HFFc6 (cell line): ENCODE measurements at regions not wholly inside any gene's neighbourhood (a gene's known extent, or its start where the extent isn't known, plus 50 kb on each side); places are given as distances from the start of the nearest gene placed in this dataset.

Experiments
- DNase-seq: peaks from one replicate; pipeline ENCODE4 v3.0.0-alpha.2; 2018
- H3K27ac Mint-ChIP-seq: 2 replicates; pipeline ENCODE4 v1.8.0; 2020; ENCODE audit warnings: mild to moderate bottlenecking, mixed read lengths
- H3K27me3 Mint-ChIP-seq: 2 replicates; pipeline ENCODE4 v1.8.0; 2021; ENCODE audit warnings: mild to moderate bottlenecking, moderate library complexity, mixed read lengths; ENCODE audit not compliant: insufficient read depth
- H3K36me3 Mint-ChIP-seq: 2 replicates; pipeline ENCODE4 v1.8.0; 2021; ENCODE audit warnings: low read depth, mixed read lengths
- H3K4me1 Mint-ChIP-seq: 2 replicates; pipeline ENCODE4 v1.8.0; 2020; ENCODE audit warnings: low read depth, mixed read lengths
- H3K4me3 Mint-ChIP-seq: 2 replicates; pipeline ENCODE4 v1.8.0; 2020; ENCODE audit warnings: mild to moderate bottlenecking, moderate library complexity, mixed read lengths
- H3K9me3 Mint-ChIP-seq: 2 replicates; pipeline ENCODE4 v1.8.0; 2020; ENCODE audit warnings: mild to moderate bottlenecking, mixed read lengths
- TF ChIP-seq, protein P1 (sequence below): fragments of 200-600 bp; sonication (generic); IDR thresholded peaks from 2 replicates; pipeline ENCODE4 v1.5.0; 2021; ENCODE audit warnings: antibody characterized with exemption, mild to moderate bottlenecking

DNA sequence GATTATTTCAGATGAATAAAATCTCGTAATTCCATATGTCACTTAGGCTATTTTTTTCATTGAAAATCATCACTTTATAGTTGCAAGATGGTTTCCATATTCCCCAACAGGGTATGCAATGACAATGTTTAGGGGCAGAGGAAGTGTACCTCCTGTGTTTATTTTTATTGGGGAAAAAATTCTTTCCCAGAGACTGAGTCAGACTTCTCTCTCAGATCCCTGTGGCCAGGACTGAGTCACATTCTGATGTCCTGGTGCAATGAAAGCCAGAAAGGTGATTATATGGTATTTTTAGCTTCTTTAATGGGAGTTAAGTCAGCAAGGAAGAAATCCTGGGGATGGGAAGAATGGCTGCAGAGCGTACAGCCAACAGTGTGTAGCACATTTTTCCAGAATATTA lies 196.9 kb upstream of the ALG10 start:
- H3K9me3 Mint-ChIP-seq = peaks cover 20% of the 10 kb centered on the region
- DNase-seq = no peak

DNA sequence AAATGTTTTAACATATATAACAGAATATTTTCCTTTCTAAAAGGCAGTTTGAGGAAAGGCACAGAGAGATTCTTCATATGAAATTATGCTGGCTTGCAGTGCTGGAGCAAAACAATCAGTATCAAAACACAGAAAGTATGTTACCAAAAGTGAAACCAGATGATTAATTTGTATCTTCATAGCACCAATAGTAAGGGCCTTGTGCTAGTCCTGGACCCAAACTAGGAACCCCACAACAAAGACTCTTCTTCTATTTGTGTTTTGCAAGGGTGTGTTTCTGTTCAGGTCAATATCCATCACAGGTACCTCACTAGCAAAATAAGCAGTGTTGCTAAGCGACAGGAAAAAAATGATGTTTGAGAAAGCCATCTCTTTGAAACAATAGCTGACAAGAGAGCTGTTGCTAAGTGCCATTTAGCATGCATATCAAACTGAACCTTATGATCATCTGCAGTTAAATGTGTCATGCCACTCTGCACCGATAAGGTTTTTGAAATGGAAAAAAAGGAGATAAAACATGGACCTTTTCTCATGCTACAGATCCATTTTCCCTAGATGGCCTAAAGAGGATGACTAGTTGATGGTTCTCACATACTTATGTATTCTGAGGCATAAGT lies 196.2 kb upstream of the ALG10 start:
- H3K4me3 Mint-ChIP-seq = no peak overlapping the region
- TF ChIP-seq, protein P1, sequence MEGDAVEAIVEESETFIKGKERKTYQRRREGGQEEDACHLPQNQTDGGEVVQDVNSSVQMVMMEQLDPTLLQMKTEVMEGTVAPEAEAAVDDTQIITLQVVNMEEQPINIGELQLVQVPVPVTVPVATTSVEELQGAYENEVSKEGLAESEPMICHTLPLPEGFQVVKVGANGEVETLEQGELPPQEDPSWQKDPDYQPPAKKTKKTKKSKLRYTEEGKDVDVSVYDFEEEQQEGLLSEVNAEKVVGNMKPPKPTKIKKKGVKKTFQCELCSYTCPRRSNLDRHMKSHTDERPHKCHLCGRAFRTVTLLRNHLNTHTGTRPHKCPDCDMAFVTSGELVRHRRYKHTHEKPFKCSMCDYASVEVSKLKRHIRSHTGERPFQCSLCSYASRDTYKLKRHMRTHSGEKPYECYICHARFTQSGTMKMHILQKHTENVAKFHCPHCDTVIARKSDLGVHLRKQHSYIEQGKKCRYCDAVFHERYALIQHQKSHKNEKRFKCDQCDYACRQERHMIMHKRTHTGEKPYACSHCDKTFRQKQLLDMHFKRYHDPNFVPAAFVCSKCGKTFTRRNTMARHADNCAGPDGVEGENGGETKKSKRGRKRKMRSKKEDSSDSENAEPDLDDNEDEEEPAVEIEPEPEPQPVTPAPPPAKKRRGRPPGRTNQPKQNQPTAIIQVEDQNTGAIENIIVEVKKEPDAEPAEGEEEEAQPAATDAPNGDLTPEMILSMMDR = no peak
- no peaks in the 10 kb centered on the region for H3K4me1 Mint-ChIP-seq
- H3K36me3 Mint-ChIP-seq = no peaks in the 10 kb centered on the region
- peaks cover 20% of the 10 kb centered on the region for H3K9me3 Mint-ChIP-seq
- no peak for DNase-seq
- H3K27me3 Mint-ChIP-seq = no peaks in the 10 kb centered on the region; the same call in 1 of the 2 replicates
- H3K27ac Mint-ChIP-seq = no peak overlapping the region

More for the DNA sequence above, 196.9 kb upstream of the ALG10 start:
- no peak overlapping the region for H3K27ac Mint-ChIP-seq
- no peaks in the 10 kb centered on the region for H3K4me1 Mint-ChIP-seq
- H3K4me3 Mint-ChIP-seq = no peak overlapping the region
- TF ChIP-seq, protein P1 = no peak
- H3K27me3 Mint-ChIP-seq = no peaks in the 10 kb centered on the region; the same call in 1 of the 2 replicates
- H3K36me3 Mint-ChIP-seq = no peaks in the 10 kb centered on the region

GRCh38 chr12:33828326-33828725 lies 194.0 kb upstream of the ALG10 start:
- Mint-ChIP-seq H3K27me3 (no peaks in the 10 kb centered on the region; the same call in 1 of the 2 replicates), H3K27ac (no peak overlapping the region), H3K4me1 (no peaks in the 10 kb centered on the region), H3K4me3 (no peak overlapping the region), H3K36me3 (no peaks in the 10 kb centered on the region), H3K9me3 (peaks cover 9% of the 10 kb centered on the region)
- DNase-seq = no peak
- TF ChIP-seq, protein P1 = no peak

DNA sequence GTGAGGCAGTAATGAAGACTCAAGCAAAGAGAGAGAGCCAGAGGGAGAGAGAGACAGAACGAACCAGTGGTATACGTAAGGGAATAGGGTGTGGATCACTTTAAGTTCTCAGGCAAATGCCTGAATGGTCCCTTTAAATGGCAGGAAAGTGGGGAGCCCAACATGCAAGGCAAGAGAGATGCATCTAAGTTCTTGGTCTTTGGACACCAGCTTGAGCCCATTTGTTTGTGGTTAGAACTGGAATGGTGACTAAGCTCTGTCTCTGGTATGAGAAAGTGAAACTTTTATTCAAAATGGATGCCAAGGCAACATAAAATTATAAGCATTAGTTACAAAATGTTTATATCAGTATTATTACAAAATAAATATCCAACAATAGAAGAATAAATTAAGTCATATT lies 192.2 kb upstream of the ALG10 start:
- Mint-ChIP-seq H3K36me3 (no peaks in the 10 kb centered on the region), H3K9me3 (peaks cover 3% of the 10 kb centered on the region; the same call in 1 of the 2 replicates), H3K27me3 (no peaks in the 10 kb centered on the region; the same call in 1 of the 2 replicates), H3K27ac (no peak overlapping the region), H3K4me1 (no peaks in the 10 kb centered on the region), H3K4me3 (no peak overlapping the region)
- no peak for DNase-seq
- TF ChIP-seq, protein P1 = no peak

- no peak for DNase-seq
- no peaks in the 10 kb centered on the region for H3K4me1 Mint-ChIP-seq
- H3K36me3 Mint-ChIP-seq = no peaks in the 10 kb centered on the region
- H3K4me3 Mint-ChIP-seq = no peak overlapping the region
- no peak overlapping the region for H3K27ac Mint-ChIP-seq
- peaks cover 19% of the 10 kb centered on the region for H3K9me3 Mint-ChIP-seq
- TF ChIP-seq, protein P1 = no peak
- no peaks in the 10 kb centered on the region; the same call in 1 of the 2 replicates for H3K27me3 Mint-ChIP-seq
Observed at GRCh38 chr12:33832900-33833299, 189.4 kb upstream of the ALG10 start.
